ENCODE measurements at regions not wholly inside any gene's neighbourhood (a gene's known extent, or its start where the extent isn't known, plus 50 kb on each side); places are given as distances from the start of the nearest gene placed in this dataset.
"Not testable (repeated sequence)": the region's sequence is repeated elsewhere in the genome, so short reads cannot be mapped to it uniquely, and the experiment has no call there.

GRCh38 chr2:122029945-122030344 is 274.5 kb downstream of the TSN start:
- H3K4me3 ChIP-seq (ENCODE audit: low read depth, low read length) = no peak overlapping the region
- DNase-seq (ENCODE audit: low read depth) (peak; percentile 32), FAIRE-seq (no peak)
- TF ChIP-seq CTCF (IDR thresholded peaks at IDR 0.05; ENCODE audit: insufficient read depth, low read length, severe bottlenecking) = no peak
- no peaks in the 10 kb centered on the region for H3K27me3 ChIP-seq (ENCODE audit: control insufficient read depth, insufficient read depth, low read length)
- H3K36me3 ChIP-seq (ENCODE audit: control insufficient read depth, insufficient read depth, low read length) = no peaks in the 10 kb centered on the region

GRCh38 chr2:122031544-122032263 is 276.3 kb downstream of the TSN start:
- FAIRE-seq (no peak), DNase-seq (ENCODE audit: low read depth) (no peak)
- Histone ChIP-seq H3K27me3 (ENCODE audit: control insufficient read depth, insufficient read depth, low read length) (no peaks in the 10 kb centered on the region), H3K36me3 (ENCODE audit: control insufficient read depth, insufficient read depth, low read length) (no peaks in the 10 kb centered on the region), H3K4me3 (ENCODE audit: low read depth, low read length) (no peak overlapping the region)
- no peak for TF ChIP-seq CTCF (IDR thresholded peaks at IDR 0.05; ENCODE audit: insufficient read depth, low read length, severe bottlenecking)

- Histone ChIP-seq H3K4me3 (ENCODE audit: low read depth, low read length) (no peak overlapping the region), H3K36me3 (ENCODE audit: control insufficient read depth, insufficient read depth, low read length) (no peaks in the 10 kb centered on the region), H3K27me3 (ENCODE audit: control insufficient read depth, insufficient read depth, low read length) (no peaks in the 10 kb centered on the region)
- no peak for DNase-seq (ENCODE audit: low read depth)
- peak; percentile 58 for FAIRE-seq
- no peak for TF ChIP-seq CTCF (IDR thresholded peaks at IDR 0.05; ENCODE audit: insufficient read depth, low read length, severe bottlenecking)
Observed at GRCh38 chr2:122032264-122032645, 276.8 kb downstream of the TSN start.

- DNase-seq (ENCODE audit: low read depth) = no peak
- no peak for TF ChIP-seq CTCF (IDR thresholded peaks at IDR 0.05; ENCODE audit: insufficient read depth, low read length, severe bottlenecking)
- no peak for FAIRE-seq
- Histone ChIP-seq H3K4me3 (ENCODE audit: low read depth, low read length) (no peak overlapping the region), H3K36me3 (ENCODE audit: control insufficient read depth, insufficient read depth, low read length) (no peaks in the 10 kb centered on the region), H3K27me3 (ENCODE audit: control insufficient read depth, insufficient read depth, low read length) (no peaks in the 10 kb centered on the region)
Observed at GRCh38 chr2:122033778-122034177, 278.3 kb downstream of the TSN start.

- H3K36me3 ChIP-seq (ENCODE audit: control insufficient read depth, insufficient read depth, low read length) = no peaks in the 10 kb centered on the region
- no peaks in the 10 kb centered on the region for H3K27me3 ChIP-seq (ENCODE audit: control insufficient read depth, insufficient read depth, low read length)
- DNase-seq (ENCODE audit: low read depth) (no peak), FAIRE-seq (no peak)
- H3K4me3 ChIP-seq (ENCODE audit: low read depth, low read length) = no peak overlapping the region
- no peak for TF ChIP-seq CTCF (IDR thresholded peaks at IDR 0.05; ENCODE audit: insufficient read depth, low read length, severe bottlenecking)
Observed at GRCh38 chr2:122034344-122034743, 278.9 kb downstream of the TSN start.

- Histone ChIP-seq H3K36me3 (ENCODE audit: control insufficient read depth, insufficient read depth, low read length) (no peaks in the 10 kb centered on the region), H3K27me3 (ENCODE audit: control insufficient read depth, insufficient read depth, low read length) (no peaks in the 10 kb centered on the region), H3K4me3 (ENCODE audit: low read depth, low read length) (no peak overlapping the region)
- no peak for DNase-seq (ENCODE audit: low read depth)
- TF ChIP-seq CTCF (IDR thresholded peaks at IDR 0.05; ENCODE audit: insufficient read depth, low read length, severe bottlenecking) = no peak
- FAIRE-seq = no peak
Observed at GRCh38 chr2:122034777-122035176, 279.3 kb downstream of the TSN start.

GRCh38 chr2:122038816-122039215 is 283.4 kb downstream of the TSN start:
- not testable (repeated sequence) for H3K36me3 ChIP-seq (ENCODE audit: control insufficient read depth, insufficient read depth, low read length); H3K4me3 ChIP-seq (ENCODE audit: low read depth, low read length); DNase-seq (ENCODE audit: low read depth); H3K27me3 ChIP-seq (ENCODE audit: control insufficient read depth, insufficient read depth, low read length); FAIRE-seq

Measured in bronchial epithelial cell (primary cell).